GM08714 (cell line): ENCODE measurements at regions not wholly inside any gene's neighbourhood (a gene's known extent, or its start where the extent isn't known, plus 50 kb on each side); places are given as distances from the start of the nearest gene placed in this dataset.

Source experiments
- H3K4me3 ChIP-seq: fragments of 200-500 bp; sonication (Bioruptor generic); 2 replicates; pipeline ENCODE4 v1.5.1; 2014; ENCODE audit warnings: mild to moderate bottlenecking, low read length, inconsistent platforms
- ZNF274 ChIP-seq: IDR thresholded peaks from 2 replicates; pipeline ENCODE4 v1.6.1; 2012; ENCODE audit warnings: mild to moderate bottlenecking, low read depth, low read length

- no peak overlapping the region for H3K4me3 ChIP-seq
- TF ChIP-seq ZNF274: no peak
Observed at GRCh38 chr4:110748071-110748470, 125.2 kb upstream of the PITX2 start.

DNA sequence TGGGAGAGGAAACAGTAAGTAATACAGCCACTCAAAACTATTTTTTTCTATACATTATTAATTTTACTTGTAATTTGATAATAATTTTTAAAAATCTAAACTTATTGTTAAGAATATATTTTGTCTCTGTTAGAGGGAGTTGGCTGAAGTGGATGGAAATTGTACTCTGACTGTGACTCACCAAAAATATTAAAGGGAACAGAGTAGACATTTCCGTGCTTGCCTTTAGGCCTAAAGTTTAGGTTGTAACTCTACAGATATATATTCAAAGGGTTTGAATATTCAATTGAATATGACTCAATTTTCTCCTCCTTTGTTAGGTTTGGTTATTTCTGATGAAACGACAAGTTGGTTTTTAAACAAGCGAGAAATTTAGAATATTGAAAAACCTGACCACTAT is 128.3 kb upstream of the PITX2 start:
- H3K4me3 ChIP-seq: no peak overlapping the region
- TF ChIP-seq ZNF274: no peak

DNA sequence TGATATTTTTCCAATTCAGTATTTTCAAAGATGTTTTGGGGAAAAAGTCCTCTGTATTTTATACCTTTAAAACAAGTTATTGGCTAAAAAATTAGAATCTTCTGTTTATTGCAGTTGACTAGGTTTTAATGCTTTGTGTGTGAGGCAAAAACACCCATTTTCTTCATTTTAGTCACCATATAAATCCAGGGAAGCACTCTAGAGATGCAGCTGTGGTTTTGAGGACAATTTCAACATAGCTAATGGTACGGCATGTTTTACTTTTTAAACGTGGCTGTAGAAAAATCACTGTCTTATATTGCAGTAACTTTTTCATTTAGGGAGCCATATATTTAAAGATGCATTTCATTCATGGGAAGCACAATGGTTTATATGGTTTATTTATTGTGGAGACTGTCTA is 129.1 kb upstream of the PITX2 start:
- no peak overlapping the region for H3K4me3 ChIP-seq
- TF ChIP-seq ZNF274: no peak

- TF ChIP-seq ZNF274: no peak
- no peak overlapping the region for H3K4me3 ChIP-seq
Observed at GRCh38 chr4:110753466-110753865, 130.6 kb upstream of the PITX2 start.

- H3K4me3 ChIP-seq: no peak overlapping the region
- no peak for TF ChIP-seq ZNF274
Observed at GRCh38 chr4:110754716-110755115, 131.8 kb upstream of the PITX2 start.

- no peak for TF ChIP-seq ZNF274
Observed at GRCh38 chr4:110769578-110769977, 146.7 kb upstream of the PITX2 start.

DNA sequence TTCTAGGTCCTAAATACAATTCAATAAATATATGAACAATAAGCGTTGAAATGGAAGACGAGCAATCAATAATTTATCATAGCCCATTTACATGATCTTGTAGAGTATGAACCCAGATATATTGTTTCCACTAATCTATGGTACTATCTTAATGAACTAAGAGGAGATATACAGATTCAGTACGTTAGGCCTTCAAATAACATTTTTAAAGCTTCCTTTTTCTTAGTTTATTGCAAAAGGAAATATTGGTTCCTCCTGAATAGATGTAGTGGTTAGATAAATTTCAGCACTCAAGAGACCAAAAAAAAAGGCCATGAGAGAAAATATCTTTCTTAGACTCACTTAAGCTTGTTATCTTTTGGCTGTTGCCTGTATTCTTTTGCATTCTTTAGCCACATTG is 147.5 kb upstream of the PITX2 start:
- no peak overlapping the region for H3K4me3 ChIP-seq
- no peak for TF ChIP-seq ZNF274

More at GRCh38 chr4:110769578-110769977, 146.7 kb upstream of the PITX2 start:
- no peak overlapping the region for H3K4me3 ChIP-seq

DNA sequence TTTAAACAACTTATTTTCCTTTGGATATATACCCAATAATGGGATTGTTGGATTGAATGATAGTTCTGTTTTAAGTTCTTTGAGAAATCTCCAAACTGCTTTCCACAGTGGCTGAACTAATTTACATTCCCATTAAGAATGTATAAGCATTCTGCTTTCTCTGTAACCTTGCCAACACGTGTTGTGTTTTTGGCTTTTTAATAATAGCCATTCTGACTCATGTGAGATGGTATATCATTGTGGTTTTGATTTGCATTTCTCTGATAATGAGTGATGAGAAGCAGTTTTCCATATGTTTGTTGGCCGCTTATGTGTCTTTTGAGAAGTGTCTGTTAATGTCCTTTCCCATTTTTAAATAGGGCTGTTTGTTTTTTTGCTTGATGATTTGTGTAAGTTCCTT is 155.6 kb upstream of the PITX2 start:
- TF ChIP-seq ZNF274: no peak
- H3K4me3 ChIP-seq: no peak overlapping the region

DNA sequence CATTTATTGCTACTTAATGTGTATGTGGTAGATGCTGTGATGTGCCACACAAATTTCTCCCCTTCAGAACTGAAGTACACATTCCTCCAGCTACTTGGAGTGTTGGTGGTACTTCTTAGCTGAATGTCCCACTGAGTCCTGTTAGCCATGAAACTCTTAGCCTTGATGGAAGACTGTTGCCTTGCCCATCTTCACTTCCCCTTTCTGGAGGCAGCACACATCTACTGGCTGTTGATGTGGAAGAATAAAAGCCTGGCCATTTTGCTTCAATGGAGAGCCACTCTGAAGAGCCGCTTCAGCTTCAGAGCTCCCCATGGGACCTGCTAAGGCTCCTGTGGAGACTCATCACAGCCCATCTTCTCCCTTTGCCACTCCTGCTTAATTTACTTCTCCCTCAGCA is 157.7 kb upstream of the PITX2 start:
- no peak for TF ChIP-seq ZNF274
- no peak overlapping the region for H3K4me3 ChIP-seq

- no peak overlapping the region for H3K4me3 ChIP-seq
- no peak for TF ChIP-seq ZNF274
Observed at GRCh38 chr4:110781944-110782343, 159.1 kb upstream of the PITX2 start.

GRCh38 chr4:110787109-110787508 is 164.2 kb upstream of the PITX2 start:
- no peak for TF ChIP-seq ZNF274
- H3K4me3 ChIP-seq: no peak overlapping the region

DNA sequence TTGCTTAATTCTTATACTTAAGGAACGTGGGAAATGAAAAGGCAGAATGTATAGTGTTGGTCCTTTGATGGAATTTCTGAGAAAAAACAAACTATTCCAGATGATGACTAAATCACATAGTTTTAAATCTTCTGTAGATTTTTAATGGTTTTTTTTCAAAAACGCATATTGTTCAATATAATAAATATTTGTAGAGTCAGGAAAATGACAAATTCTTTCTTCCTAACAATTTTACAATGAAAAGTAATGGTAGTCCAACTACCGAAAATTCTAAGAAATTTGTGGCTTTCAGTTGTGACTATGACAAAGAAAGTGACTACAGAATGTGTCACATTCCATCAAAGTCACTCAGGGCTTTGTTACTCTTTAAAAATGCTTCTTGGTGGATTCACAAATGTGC is 164.8 kb upstream of the PITX2 start:
- no peak overlapping the region for H3K4me3 ChIP-seq
- no peak for TF ChIP-seq ZNF274

GRCh38 chr4:110788302-110788701 is 165.4 kb upstream of the PITX2 start:
- TF ChIP-seq ZNF274: no peak
- H3K4me3 ChIP-seq: no peak overlapping the region

- TF ChIP-seq ZNF274: no peak
- H3K4me3 ChIP-seq: no peak overlapping the region
Observed at GRCh38 chr4:110792036-110792435, 169.2 kb upstream of the PITX2 start.

GRCh38 chr4:110793381-110793801 is 170.5 kb upstream of the PITX2 start:
- no peak for TF ChIP-seq ZNF274
- H3K4me3 ChIP-seq: no peak overlapping the region

DNA sequence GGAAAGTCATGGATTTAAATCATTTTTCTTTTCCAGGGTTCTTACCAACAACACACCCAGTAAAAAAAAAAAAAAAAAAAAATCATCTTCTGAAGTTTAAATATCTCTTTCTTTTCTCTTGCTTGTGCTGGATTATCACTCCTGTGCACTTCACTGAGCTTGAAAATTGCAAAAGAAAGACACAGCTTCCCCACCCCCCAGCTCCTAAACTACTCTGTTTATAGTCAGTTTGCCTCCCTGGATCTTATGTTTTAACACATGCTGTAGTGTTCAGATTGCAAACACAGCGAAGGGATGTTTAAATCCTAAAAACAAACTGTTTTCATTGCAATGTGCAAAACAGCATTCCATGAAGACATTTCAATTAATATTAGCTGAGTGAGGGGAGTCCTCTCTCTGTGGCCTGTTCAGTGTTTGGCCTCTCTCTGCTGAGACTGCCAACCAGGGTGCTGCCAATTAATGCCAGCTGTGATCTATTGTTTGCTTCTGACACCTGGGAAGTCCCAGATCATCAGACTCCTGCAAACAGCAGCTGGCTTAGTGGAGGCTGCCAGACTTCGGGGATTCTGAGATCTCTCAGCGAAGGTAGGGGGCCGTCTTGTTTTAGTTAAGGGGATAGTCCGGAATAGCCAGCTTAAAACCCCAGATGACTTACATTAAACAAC is 171.1 kb upstream of the PITX2 start:
- H3K4me3 ChIP-seq: no peak overlapping the region
- TF ChIP-seq ZNF274: no peak

DNA sequence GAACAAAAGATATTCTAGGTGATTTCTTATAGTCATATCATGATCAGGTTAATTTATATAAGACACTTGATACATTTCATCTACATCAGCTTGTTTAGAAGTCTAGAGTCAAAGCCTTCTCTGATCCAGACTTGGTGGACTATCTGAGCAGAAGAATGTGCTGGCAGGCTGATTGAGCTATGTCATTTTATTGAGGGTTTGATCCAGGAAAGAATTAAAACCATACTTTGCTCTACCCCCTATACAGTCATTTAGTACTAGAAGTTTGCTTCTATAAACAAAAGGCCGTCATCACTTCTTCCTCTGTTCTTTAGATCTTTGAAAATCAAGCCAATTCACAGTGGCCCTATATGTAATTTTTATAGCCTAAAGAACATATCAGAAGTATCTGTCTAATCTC is 173.1 kb upstream of the PITX2 start:
- no peak overlapping the region for H3K4me3 ChIP-seq

More for the DNA sequence above, 173.1 kb upstream of the PITX2 start:
- no peak for TF ChIP-seq ZNF274
